ENCODE measurements at regions not wholly inside any gene's neighbourhood (a gene's known extent, or its start where the extent isn't known, plus 50 kb on each side); places are given as distances from the start of the nearest gene placed in this dataset.
A peak's percentile ranks its signal among the peaks of the same experiment; 100 is the strongest.

DNA sequence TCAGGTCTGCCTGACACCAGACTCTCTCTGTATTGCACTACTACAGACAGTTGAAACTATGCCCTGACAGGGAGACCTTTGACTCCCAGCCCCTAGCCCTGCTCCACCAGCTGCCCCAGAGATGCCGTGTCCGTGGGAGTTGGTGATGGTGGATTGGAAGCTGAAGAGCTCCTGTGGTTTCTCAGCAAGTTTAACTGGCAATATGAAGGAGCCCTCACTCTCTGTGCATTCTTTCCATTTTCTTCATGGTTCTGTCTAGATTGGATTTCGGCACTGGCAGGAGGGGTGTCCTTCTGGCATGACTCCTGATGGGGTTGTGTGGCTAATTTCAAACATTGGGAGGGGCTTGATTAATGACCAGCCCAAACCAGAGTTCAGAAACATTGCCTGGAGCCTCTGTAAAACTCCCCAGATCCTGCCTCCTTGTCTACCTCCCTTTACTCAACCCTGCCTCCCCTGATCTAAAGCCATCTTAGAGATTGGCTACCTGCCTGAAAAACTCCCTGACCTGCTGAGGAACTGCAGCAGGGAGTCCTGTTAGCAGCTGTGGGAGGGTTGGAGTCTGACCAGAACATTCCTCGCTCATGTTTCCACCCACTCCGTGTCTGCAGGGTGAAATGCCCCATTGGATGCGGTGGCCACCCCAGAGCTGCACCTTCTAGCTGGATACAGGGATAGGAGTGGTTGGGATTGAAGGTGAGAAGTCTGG lies 206.9 kb upstream of the SPRED2 start:
- Histone ChIP-seq H2BK15ac (ENCODE audit: low read depth, low read length) (no peak overlapping the region), H3K23ac (ENCODE audit: low read depth, low read length) (no peak overlapping the region), H3K27me3 (ENCODE audit: control insufficient read depth, insufficient read depth, low read length) (peaks cover 34% of the 10 kb centered on the region), H3K9ac (ENCODE audit: low read depth, low read length) (no peak overlapping the region), H3K27ac (ENCODE audit: insufficient read depth, low read length) (no peak overlapping the region), H3K4me3 (ENCODE audit: insufficient read depth, low read depth, low read length) (no peak overlapping the region), H2AFZ (replicated peaks; ENCODE audit: low read length, poor library complexity) (no peak overlapping the region), H4K8ac (ENCODE audit: low read depth in 2 of 2, low read length in 2 of 2) (no peak overlapping the region), H3K18ac (ENCODE audit: low read depth, low read length) (no peak overlapping the region), H3K9me1 (ENCODE audit: insufficient read depth, low read length) (no peaks in the 10 kb centered on the region), H2BK20ac (ENCODE audit: low read depth, low read length) (no peak overlapping the region), H3K9me3 (ENCODE audit: control insufficient read depth, insufficient read depth, low read length) (no peaks in the 10 kb centered on the region), H3K4ac (ENCODE audit: low read depth, low read length) (no peak overlapping the region), H4K5ac (ENCODE audit: low read depth, low read length) (no peak overlapping the region), H3K4me2 (ENCODE audit: low read depth, low read length) (no peak overlapping the region), H3K79me1 (ENCODE audit: low read depth in 1 of 2, low read length in 2 of 2) (no peaks in the 10 kb centered on the region), H2AK9ac (replicated peaks; ENCODE audit: low read depth, low read length, poor library complexity) (no peak overlapping the region), H3K4me1 (ENCODE audit: control insufficient read depth, insufficient read depth, low read length) (peaks cover 2% of the 10 kb centered on the region), H2BK5ac (ENCODE audit: low read depth, low read length, poor library complexity, severe bottlenecking) (no peak overlapping the region), H2AK5ac (ENCODE audit: low read depth, low read length) (no peak overlapping the region), H2BK120ac (ENCODE audit: low read depth, low read length) (no peak overlapping the region), H3K36me3 (ENCODE audit: control insufficient read depth, insufficient read depth, low read length) (no peaks in the 10 kb centered on the region), H4K20me1 (ENCODE audit: insufficient read depth, low read length) (no peaks in the 10 kb centered on the region), H3K14ac (replicated peaks; ENCODE audit: low read depth, low read length) (no peak overlapping the region), H3K56ac (ENCODE audit: extremely low read depth, insufficient read depth, low read length) (no peak overlapping the region), H4K91ac (ENCODE audit: insufficient read depth, low read depth, low read length) (no peak overlapping the region)
- DNase-seq (peak; percentile 34), ATAC-seq (ENCODE audit: low read depth) (no peak)
- CTCF ChIA-PET = interaction anchor here (1.1 kb wide), 1 partner anchor 18 kb away, joined by 3 read pairs; no protein-coding TSS in a partner anchor
- dilution Hi-C loops (cut with HindIII; ENCODE audit: low sequenced_read_pairs, unreplicated experiment) = no loop called here
- POLR2A ChIA-PET (ENCODE audit: unreplicated experiment) = no interaction called here
- no CpG with 5 or more reads among the region's 6 CpGs for WGBS, 2 experiments (ENCODE audit: extremely low coverage in 2 of 2, insufficient read length in 1 of 2)
- in situ Hi-C loops (cut with MboI; ENCODE audit: low sequenced_read_pairs) = loop anchor here (25.0 kb wide), 1 partner anchor 773 kb away; no protein-coding TSS in a partner anchor
- BruUV-seq (replicated peaks) = no TSS peak
- TF ChIP-seq RAD21 (IDR thresholded peaks at IDR 0.05; ENCODE audit: low read length) (no peak), MAFK (IDR thresholded peaks at IDR 0.05; ENCODE audit: low read depth, low read length) (no peak), MXI1 (IDR thresholded peaks at IDR 0.05; ENCODE audit: borderline replicate concordance, low read depth, low read length) (no peak), CTCF (conservative IDR thresholded peaks at IDR 0.05; ENCODE audit: low read depth, low read length) (no peak), FOS (IDR thresholded peaks at IDR 0.05; ENCODE audit: low read depth, low read length) (no peak), BHLHE40 (IDR thresholded peaks at IDR 0.05; ENCODE audit: low read depth, low read length) (no peak)
- TF ChIP-seq, protein P1, sequence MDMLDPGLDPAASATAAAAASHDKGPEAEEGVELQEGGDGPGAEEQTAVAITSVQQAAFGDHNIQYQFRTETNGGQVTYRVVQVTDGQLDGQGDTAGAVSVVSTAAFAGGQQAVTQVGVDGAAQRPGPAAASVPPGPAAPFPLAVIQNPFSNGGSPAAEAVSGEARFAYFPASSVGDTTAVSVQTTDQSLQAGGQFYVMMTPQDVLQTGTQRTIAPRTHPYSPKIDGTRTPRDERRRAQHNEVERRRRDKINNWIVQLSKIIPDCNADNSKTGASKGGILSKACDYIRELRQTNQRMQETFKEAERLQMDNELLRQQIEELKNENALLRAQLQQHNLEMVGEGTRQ (IDR thresholded peaks at IDR 0.05; ENCODE audit: low read depth, low read length) = no peak
- intact Hi-C loops (cut with micrococcal nuclease) = no loop called here

Data from IMR-90 (cell line).